ENCODE measurements at regions not wholly inside any gene's neighbourhood (a gene's known extent, or its start where the extent isn't known, plus 50 kb on each side); places are given as distances from the start of the nearest gene placed in this dataset.

GRCh38 chr18:7349181-7349837 is 118.4 kb downstream of the LRRC30 start:
- TF ChIP-seq CTCF (IDR thresholded peaks at IDR 0.05) (no peak), POLR2A (IDR thresholded peaks at IDR 0.05) (no peak), POLR2AphosphoS5 (IDR thresholded peaks at IDR 0.05) (no peak), EP300 (IDR thresholded peaks at IDR 0.05) (no peak)

Data from sigmoid colon (tissue), 4 donors.